ENCODE measurements at regions not wholly inside any gene's neighbourhood (a gene's known extent, or its start where the extent isn't known, plus 50 kb on each side); places are given as distances from the start of the nearest gene placed in this dataset.
A peak's percentile ranks its signal among the peaks of the same experiment; 100 is the strongest.
"Not testable (repeated sequence)": the region's sequence is repeated elsewhere in the genome, so short reads cannot be mapped to it uniquely, and the experiment has no call there.

DNA sequence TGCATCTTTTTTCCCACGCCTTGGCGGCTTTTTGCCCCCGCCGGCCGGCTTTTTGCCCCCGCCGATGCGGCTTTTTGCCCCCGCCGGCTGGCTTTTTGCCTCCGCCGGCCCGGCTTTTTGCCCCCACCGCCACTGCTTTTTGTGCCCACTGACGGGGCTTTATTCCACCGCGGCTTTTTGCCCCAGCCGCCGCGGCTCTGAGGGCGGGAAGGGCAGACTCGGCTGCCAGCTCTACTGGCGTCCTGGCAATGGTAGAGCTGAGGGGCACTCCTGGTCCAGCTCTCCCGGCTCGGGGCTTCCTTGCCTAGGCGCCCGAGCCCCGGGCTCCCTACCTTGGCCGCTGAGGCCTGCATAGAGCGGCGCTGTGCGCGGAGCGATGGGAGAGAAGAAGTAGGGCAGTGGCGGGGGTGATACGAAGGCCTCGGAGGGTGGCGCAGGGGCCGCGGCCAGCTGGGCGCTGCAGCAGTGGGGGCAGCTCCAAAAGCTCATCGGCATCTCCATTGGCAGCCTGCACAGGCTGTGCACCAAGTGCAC lies 591.4 kb downstream of the TP53TG3F start:
- no peaks in the 10 kb centered on the region for H3K27me3 Mint-ChIP-seq (ENCODE audit: unreplicated experiment)
- no peak overlapping the region for H3K27ac Mint-ChIP-seq (ENCODE audit: unreplicated experiment)
- CTCF ChIA-PET, result no interaction called here
- H3K4me3 Mint-ChIP-seq (ENCODE audit: low read depth, unreplicated experiment), result no peak overlapping the region
- no peaks in the 10 kb centered on the region for H3K36me3 Mint-ChIP-seq (ENCODE audit: insufficient read depth, unreplicated experiment)
- TF ChIP-seq CTCF (IDR thresholded peaks at IDR 0.05; ENCODE audit: unreplicated experiment), result no peak
- H3K9me3 Mint-ChIP-seq (ENCODE audit: low read depth, unreplicated experiment), result peaks cover 16% of the 10 kb centered on the region
- BruUV-seq (replicated peaks), result no TSS peak
- DNase-seq, result no peak
- no peaks in the 10 kb centered on the region for H3K4me1 Mint-ChIP-seq (ENCODE audit: low read depth, unreplicated experiment)
- intact Hi-C loops (cut with micrococcal nuclease; ENCODE audit: unreplicated experiment), result no loop called here

DNA sequence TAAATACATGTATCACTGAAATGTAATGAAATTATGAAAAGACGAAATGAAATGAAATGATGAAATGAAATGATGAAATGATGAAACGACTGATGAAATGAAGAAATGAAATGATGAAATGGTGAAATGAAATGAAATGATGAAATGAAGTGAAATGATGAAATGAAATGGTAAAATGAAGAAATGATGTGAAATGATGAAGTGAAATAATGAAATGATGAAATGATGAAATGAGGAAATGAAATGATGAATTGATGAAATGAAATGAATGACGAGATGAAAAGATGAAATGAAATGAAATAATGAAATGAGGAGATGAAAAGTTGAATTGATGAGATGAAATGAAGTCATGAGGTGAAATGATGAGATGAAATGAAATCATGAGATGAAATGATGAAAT lies 594.7 kb downstream of the TP53TG3F start:
- H3K9me3 Mint-ChIP-seq (ENCODE audit: low read depth, unreplicated experiment), result peaks cover 15% of the 10 kb centered on the region
- CTCF ChIA-PET, result no interaction called here
- BruUV-seq (replicated peaks), result no TSS peak

DNA sequence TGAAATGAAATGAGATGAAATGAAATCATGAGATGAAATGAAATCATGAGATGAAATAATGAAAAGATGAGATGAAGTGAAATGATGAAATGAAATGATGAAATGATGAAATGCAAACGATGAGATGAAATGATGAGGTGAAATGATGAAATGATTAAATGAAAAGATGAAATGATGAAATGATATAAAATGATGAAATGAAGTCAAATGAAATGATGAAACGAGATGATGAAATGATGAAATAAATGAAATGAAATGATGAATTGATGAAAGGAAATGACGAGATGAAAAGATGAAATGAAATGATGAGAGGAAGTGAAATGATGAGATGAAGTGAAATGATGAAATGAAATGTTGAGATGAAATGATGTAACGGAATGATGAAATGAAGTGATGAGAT lies 595.6 kb downstream of the TP53TG3F start:
- no TSS peak for BruUV-seq (replicated peaks)
- no peak overlapping the region for H3K4me3 Mint-ChIP-seq (ENCODE audit: low read depth, unreplicated experiment)
- intact Hi-C loops (cut with micrococcal nuclease; ENCODE audit: unreplicated experiment), result no loop called here
- DNase-seq, result no peak
- no peak overlapping the region for H3K27ac Mint-ChIP-seq (ENCODE audit: unreplicated experiment)
- no peaks in the 10 kb centered on the region for H3K4me1 Mint-ChIP-seq (ENCODE audit: low read depth, unreplicated experiment)
- CTCF ChIA-PET, result no interaction called here
- TF ChIP-seq CTCF (IDR thresholded peaks at IDR 0.05; ENCODE audit: unreplicated experiment), result no peak
- H3K9me3 Mint-ChIP-seq (ENCODE audit: low read depth, unreplicated experiment), result peaks cover 13% of the 10 kb centered on the region
- H3K36me3 Mint-ChIP-seq (ENCODE audit: insufficient read depth, unreplicated experiment), result no peaks in the 10 kb centered on the region
- H3K27me3 Mint-ChIP-seq (ENCODE audit: unreplicated experiment), result no peaks in the 10 kb centered on the region

More for the DNA sequence above, 594.7 kb downstream of the TP53TG3F start:
- Mint-ChIP-seq H3K4me3 (ENCODE audit: low read depth, unreplicated experiment) (no peak overlapping the region), H3K4me1 (ENCODE audit: low read depth, unreplicated experiment) (no peaks in the 10 kb centered on the region), H3K36me3 (ENCODE audit: insufficient read depth, unreplicated experiment) (no peaks in the 10 kb centered on the region), H3K27ac (ENCODE audit: unreplicated experiment) (peak overlapping the region; percentile 13), H3K27me3 (ENCODE audit: unreplicated experiment) (no peaks in the 10 kb centered on the region)
- intact Hi-C loops (cut with micrococcal nuclease; ENCODE audit: unreplicated experiment), result no loop called here
- no peak for DNase-seq
- no peak for TF ChIP-seq CTCF (IDR thresholded peaks at IDR 0.05; ENCODE audit: unreplicated experiment)

GRCh38 chr16:34062620-34063253 lies 603.3 kb downstream of the TP53TG3F start:
- BruUV-seq (replicated peaks); DNase-seq; H3K27ac Mint-ChIP-seq (ENCODE audit: unreplicated experiment); H3K4me1 Mint-ChIP-seq (ENCODE audit: low read depth, unreplicated experiment); intact Hi-C loops (cut with micrococcal nuclease; ENCODE audit: unreplicated experiment); H3K36me3 Mint-ChIP-seq (ENCODE audit: insufficient read depth, unreplicated experiment); CTCF ChIA-PET; H3K4me3 Mint-ChIP-seq (ENCODE audit: low read depth, unreplicated experiment); H3K27me3 Mint-ChIP-seq (ENCODE audit: unreplicated experiment): not testable (repeated sequence)
- H3K9me3 Mint-ChIP-seq (ENCODE audit: low read depth, unreplicated experiment), result peaks cover 38% of the 10 kb centered on the region

GRCh38 chr16:34063498-34064157 lies 604.2 kb downstream of the TP53TG3F start:
- DNase-seq; H3K36me3 Mint-ChIP-seq (ENCODE audit: insufficient read depth, unreplicated experiment); BruUV-seq (replicated peaks); H3K4me1 Mint-ChIP-seq (ENCODE audit: low read depth, unreplicated experiment); CTCF ChIA-PET; intact Hi-C loops (cut with micrococcal nuclease; ENCODE audit: unreplicated experiment); H3K27ac Mint-ChIP-seq (ENCODE audit: unreplicated experiment); H3K27me3 Mint-ChIP-seq (ENCODE audit: unreplicated experiment); H3K4me3 Mint-ChIP-seq (ENCODE audit: low read depth, unreplicated experiment): not testable (repeated sequence)
- H3K9me3 Mint-ChIP-seq (ENCODE audit: low read depth, unreplicated experiment), result peaks cover 38% of the 10 kb centered on the region

- H3K4me3 Mint-ChIP-seq (ENCODE audit: low read depth, unreplicated experiment); H3K36me3 Mint-ChIP-seq (ENCODE audit: insufficient read depth, unreplicated experiment); H3K27ac Mint-ChIP-seq (ENCODE audit: unreplicated experiment); BruUV-seq (replicated peaks); intact Hi-C loops (cut with micrococcal nuclease; ENCODE audit: unreplicated experiment); H3K4me1 Mint-ChIP-seq (ENCODE audit: low read depth, unreplicated experiment); H3K27me3 Mint-ChIP-seq (ENCODE audit: unreplicated experiment); CTCF ChIA-PET; DNase-seq: not testable (repeated sequence)
- H3K9me3 Mint-ChIP-seq (ENCODE audit: low read depth, unreplicated experiment), result peaks cover 38% of the 10 kb centered on the region
These were observed 605.2 kb downstream of the TP53TG3F start for GRCh38 chr16:34064602-34065001.

DNA sequence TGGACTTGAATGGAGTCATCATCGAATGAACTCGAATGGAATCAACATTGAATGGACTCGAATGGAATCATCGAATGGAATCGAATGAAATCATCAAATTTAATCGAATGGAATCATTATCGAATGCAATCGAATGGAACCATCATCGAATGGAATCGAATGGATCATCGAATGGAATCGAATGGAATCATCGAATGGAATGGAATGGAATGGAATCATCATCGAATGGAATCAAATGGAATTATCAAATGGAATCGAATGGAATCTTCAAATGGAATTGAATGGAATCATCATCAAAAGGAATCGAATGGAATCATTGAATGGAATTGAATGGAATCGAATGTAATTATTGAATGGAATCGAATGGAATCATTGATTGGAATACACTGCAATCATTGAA lies 610.3 kb downstream of the TP53TG3F start:
- H3K27me3 Mint-ChIP-seq (ENCODE audit: unreplicated experiment); BruUV-seq (replicated peaks); H3K36me3 Mint-ChIP-seq (ENCODE audit: insufficient read depth, unreplicated experiment); H3K27ac Mint-ChIP-seq (ENCODE audit: unreplicated experiment); intact Hi-C loops (cut with micrococcal nuclease; ENCODE audit: unreplicated experiment); H3K4me1 Mint-ChIP-seq (ENCODE audit: low read depth, unreplicated experiment); DNase-seq; H3K4me3 Mint-ChIP-seq (ENCODE audit: low read depth, unreplicated experiment); CTCF ChIA-PET: not testable (repeated sequence)
- H3K9me3 Mint-ChIP-seq (ENCODE audit: low read depth, unreplicated experiment), result peaks cover 17% of the 10 kb centered on the region

Measured in Calu3 (cell line).